ENCODE measurements at regions not wholly inside any gene's neighbourhood (a gene's known extent, or its start where the extent isn't known, plus 50 kb on each side); places are given as distances from the start of the nearest gene placed in this dataset.

- TF ChIP-seq, protein P1, sequence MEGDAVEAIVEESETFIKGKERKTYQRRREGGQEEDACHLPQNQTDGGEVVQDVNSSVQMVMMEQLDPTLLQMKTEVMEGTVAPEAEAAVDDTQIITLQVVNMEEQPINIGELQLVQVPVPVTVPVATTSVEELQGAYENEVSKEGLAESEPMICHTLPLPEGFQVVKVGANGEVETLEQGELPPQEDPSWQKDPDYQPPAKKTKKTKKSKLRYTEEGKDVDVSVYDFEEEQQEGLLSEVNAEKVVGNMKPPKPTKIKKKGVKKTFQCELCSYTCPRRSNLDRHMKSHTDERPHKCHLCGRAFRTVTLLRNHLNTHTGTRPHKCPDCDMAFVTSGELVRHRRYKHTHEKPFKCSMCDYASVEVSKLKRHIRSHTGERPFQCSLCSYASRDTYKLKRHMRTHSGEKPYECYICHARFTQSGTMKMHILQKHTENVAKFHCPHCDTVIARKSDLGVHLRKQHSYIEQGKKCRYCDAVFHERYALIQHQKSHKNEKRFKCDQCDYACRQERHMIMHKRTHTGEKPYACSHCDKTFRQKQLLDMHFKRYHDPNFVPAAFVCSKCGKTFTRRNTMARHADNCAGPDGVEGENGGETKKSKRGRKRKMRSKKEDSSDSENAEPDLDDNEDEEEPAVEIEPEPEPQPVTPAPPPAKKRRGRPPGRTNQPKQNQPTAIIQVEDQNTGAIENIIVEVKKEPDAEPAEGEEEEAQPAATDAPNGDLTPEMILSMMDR (IDR thresholded peaks at IDR 0.05 in 4 of 5, conservative IDR thresholded peaks at IDR 0.05 in 1 of 5) = no peak
- no peak for TF ChIP-seq POLR2A (IDR thresholded peaks at IDR 0.05)
Measured at GRCh38 chr5:3305432-3305831, 290.2 kb upstream of the IRX1 start.
